ENCODE measurements at regions not wholly inside any gene's neighbourhood (a gene's known extent, or its start where the extent isn't known, plus 50 kb on each side); places are given as distances from the start of the nearest gene placed in this dataset.

GRCh38 chr2:164078421-164078820 is 342.6 kb upstream of the FIGN start:
- TF ChIP-seq CTCF (IDR thresholded peaks at IDR 0.05; ENCODE audit: control extremely low read depth in 1 of 3, insufficient read depth in 1 of 3, low read depth in 1 of 3, low read length in 3 of 3) (no peak), POLR2AphosphoS5 (IDR thresholded peaks at IDR 0.05; ENCODE audit: low read depth, low read length) (no peak), HDAC6 (IDR thresholded peaks at IDR 0.05; ENCODE audit: low read depth, low read length) (no peak), TAF1 (IDR thresholded peaks at IDR 0.05; ENCODE audit: low read depth, low read length) (no peak), JUND (IDR thresholded peaks at IDR 0.05; ENCODE audit: low read length) (no peak), TCF12 (IDR thresholded peaks at IDR 0.05; ENCODE audit: low read depth, low read length) (no peak), ZNF274 (IDR thresholded peaks at IDR 0.05; ENCODE audit: borderline replicate concordance, extremely low read depth, low read length) (no peak), SAP30 (IDR thresholded peaks at IDR 0.05; ENCODE audit: insufficient read depth, insufficient replicate concordance, low read length) (no peak), SP2 (IDR thresholded peaks at IDR 0.05; ENCODE audit: low read length) (no peak)
- TF ChIP-seq, protein P1, sequence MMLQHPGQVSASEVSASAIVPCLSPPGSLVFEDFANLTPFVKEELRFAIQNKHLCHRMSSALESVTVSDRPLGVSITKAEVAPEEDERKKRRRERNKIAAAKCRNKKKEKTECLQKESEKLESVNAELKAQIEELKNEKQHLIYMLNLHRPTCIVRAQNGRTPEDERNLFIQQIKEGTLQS (IDR thresholded peaks at IDR 0.05; ENCODE audit: insufficient read depth, low read depth, low read length) = no peak

Data from H1 (cell line).